ENCODE measurements at regions not wholly inside any gene's neighbourhood (a gene's known extent, or its start where the extent isn't known, plus 50 kb on each side); places are given as distances from the start of the nearest gene placed in this dataset.

DNA sequence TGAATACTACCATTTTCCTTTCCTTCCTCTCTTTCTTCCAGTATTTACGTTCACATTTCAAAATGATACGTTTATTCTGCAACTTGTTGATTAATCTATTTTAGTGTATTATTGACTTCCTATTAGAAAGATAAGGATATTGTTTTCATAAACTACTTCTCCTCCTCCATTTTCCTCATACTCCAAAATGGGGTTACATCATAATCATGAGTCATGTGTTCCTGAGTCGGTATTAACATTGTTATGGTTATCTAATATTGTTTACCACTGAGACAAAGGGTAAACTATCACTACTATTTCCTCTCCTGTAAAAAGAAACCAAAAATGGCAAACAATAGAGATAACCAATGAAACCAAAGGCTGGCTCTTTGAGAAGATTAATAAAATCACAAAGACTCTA lies 126.5 kb upstream of the CDYL start:
- Mint-ChIP-seq H3K4me3 (no peak overlapping the region), H3K27ac (no peak overlapping the region), H3K36me3 (no peaks in the 10 kb centered on the region), H3K4me1 (ENCODE audit: unreplicated experiment) (peaks cover 11% of the 10 kb centered on the region), H3K9me3 (no peaks in the 10 kb centered on the region), H3K27me3 (no peaks in the 10 kb centered on the region)
- TF ChIP-seq, protein P1, sequence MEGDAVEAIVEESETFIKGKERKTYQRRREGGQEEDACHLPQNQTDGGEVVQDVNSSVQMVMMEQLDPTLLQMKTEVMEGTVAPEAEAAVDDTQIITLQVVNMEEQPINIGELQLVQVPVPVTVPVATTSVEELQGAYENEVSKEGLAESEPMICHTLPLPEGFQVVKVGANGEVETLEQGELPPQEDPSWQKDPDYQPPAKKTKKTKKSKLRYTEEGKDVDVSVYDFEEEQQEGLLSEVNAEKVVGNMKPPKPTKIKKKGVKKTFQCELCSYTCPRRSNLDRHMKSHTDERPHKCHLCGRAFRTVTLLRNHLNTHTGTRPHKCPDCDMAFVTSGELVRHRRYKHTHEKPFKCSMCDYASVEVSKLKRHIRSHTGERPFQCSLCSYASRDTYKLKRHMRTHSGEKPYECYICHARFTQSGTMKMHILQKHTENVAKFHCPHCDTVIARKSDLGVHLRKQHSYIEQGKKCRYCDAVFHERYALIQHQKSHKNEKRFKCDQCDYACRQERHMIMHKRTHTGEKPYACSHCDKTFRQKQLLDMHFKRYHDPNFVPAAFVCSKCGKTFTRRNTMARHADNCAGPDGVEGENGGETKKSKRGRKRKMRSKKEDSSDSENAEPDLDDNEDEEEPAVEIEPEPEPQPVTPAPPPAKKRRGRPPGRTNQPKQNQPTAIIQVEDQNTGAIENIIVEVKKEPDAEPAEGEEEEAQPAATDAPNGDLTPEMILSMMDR (conservative IDR thresholded peaks at IDR 0.05) = no peak
- no peak for DNase-seq (ENCODE audit: extremely low spot score, unreplicated experiment)

DNA sequence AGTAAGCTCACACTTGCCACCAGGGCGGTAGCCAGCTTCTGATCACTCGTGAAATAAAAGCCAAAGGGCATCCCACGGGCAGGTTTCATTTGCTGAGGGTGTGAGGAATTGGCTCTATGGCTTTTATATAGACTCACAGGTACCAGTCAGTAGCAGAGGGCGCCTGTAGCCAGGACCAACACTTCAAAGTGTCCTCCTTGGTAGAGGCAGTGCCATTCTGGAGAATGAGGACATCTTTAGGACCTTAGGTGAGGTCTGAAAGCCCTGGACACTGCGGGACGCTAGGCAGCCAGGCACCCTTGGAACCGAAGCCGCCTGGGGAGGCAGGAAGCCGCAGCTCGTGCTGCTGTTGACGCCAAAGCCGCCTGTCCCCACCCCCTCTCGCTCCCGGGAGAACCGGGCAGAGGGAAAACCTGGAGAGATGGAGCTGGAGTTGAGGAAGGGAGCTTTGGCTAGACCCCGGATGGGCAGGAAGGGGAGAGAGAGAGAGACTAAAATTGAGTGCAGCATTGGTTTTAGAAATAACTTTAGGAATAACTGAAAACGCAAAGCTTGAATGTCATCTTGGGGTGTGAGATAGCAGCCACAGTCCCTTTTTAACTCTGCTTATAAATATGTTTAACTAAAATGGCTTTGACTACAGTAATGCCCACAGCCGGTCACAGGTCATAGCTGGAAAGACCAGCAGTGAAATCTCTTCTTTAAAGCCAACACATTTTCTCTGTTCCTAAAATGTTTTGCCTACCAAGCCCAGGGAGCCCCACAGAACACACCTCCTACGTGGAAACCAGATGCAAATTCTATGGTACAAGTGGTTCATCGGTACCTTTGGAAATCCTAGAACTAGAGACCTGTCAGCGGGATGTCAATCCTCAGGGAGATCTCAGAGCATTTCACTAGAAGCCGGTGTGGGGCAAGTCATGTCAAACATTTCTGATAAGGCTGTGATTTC lies 128.5 kb upstream of the CDYL start:
- Mint-ChIP-seq H3K27me3 (no peaks in the 10 kb centered on the region), H3K4me3 (peak overlapping the region; percentile 86), H3K9me3 (no peaks in the 10 kb centered on the region), H3K27ac (peak overlapping the region; percentile 60), H3K36me3 (no peaks in the 10 kb centered on the region), H3K4me1 (ENCODE audit: unreplicated experiment) (peaks cover 13% of the 10 kb centered on the region)
- DNase-seq (ENCODE audit: extremely low spot score, unreplicated experiment) = peak; percentile 82
- TF ChIP-seq, protein P1 (conservative IDR thresholded peaks at IDR 0.05) = no peak

DNA sequence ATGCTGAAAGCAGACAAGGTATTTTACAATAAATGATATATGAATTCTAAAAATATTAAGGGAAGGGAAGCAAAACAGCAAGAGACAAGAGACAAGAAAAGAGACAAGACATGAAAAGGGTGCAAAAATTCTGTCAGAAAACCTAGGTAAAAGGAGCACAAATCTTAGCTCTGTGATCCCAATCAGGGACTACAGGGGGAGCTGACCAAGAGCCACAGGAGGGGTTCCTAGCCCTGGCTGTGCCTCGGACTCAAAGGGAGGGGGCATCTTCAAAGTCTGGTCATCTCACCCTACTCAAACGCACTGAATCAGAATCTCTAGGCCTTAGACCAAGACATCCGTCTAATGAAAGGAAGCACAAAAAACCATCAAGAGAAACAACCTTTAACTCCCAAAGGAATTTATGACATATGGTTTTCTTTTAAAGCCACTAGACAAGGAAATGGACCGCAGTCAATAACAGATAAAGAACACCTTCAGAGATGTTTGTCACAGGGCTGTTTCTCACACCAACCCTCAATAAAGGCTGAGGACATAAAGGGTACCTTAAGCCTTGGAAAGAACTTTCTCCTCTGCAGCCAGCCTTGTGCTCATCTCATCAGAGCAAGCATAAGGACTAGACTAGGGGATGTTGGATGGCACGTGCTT lies 130.4 kb upstream of the CDYL start:
- Mint-ChIP-seq H3K9me3 (no peaks in the 10 kb centered on the region), H3K27me3 (no peaks in the 10 kb centered on the region), H3K4me3 (no peak overlapping the region), H3K36me3 (no peaks in the 10 kb centered on the region), H3K4me1 (ENCODE audit: unreplicated experiment) (peaks cover 13% of the 10 kb centered on the region), H3K27ac (no peak overlapping the region)
- DNase-seq (ENCODE audit: extremely low spot score, unreplicated experiment) = no peak
- TF ChIP-seq, protein P1 (conservative IDR thresholded peaks at IDR 0.05) = no peak

DNA sequence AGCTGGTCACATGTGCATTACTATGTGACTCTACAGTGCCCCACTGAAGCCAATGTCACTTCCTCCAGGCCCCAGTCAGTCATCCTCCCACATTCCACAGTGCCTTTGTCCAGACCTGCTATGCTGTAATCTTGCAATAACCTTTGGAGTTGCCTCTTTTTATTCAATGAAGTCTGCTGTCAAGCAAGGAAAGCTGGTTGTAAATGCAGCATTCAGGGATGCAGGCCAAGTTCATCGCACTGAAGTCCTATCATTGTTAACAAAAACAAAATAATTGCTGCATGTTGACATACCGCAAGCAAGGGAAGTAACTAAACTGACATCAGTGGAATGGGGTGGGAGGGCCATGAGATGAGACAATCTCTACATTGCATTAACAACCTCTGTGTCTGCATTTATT lies 131.2 kb upstream of the CDYL start:
- H3K4me1 Mint-ChIP-seq (ENCODE audit: unreplicated experiment) = peaks cover 13% of the 10 kb centered on the region
- H3K9me3 Mint-ChIP-seq = no peaks in the 10 kb centered on the region
- H3K27me3 Mint-ChIP-seq = no peaks in the 10 kb centered on the region
- no peak overlapping the region for H3K4me3 Mint-ChIP-seq
- no peak overlapping the region for H3K27ac Mint-ChIP-seq
- DNase-seq (ENCODE audit: extremely low spot score, unreplicated experiment) = no peak
- TF ChIP-seq, protein P1 (conservative IDR thresholded peaks at IDR 0.05) = no peak
- H3K36me3 Mint-ChIP-seq = no peaks in the 10 kb centered on the region

DNA sequence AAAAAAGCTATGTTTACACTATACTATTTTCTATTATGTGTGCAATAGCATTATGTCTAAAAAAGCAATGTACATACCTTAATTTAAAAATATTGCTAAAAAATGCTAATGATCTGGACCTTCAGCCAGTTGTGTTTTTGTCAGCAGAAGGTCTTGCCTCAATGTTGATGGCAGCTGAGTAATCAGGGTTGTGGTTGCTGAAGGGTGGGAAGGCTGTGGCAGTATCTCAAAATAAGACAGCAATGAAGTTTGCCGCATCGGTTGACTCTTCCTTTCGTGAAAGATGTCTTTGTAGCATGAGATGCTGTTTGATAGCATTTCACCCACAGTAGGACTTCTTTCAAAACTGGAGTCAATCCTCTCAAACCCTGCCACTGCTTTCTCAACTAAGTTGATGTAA lies 134.7 kb upstream of the CDYL start:
- no peak overlapping the region for H3K4me3 Mint-ChIP-seq
- DNase-seq (ENCODE audit: extremely low spot score, unreplicated experiment) = no peak
- H3K9me3 Mint-ChIP-seq = no peaks in the 10 kb centered on the region
- no peak overlapping the region for H3K27ac Mint-ChIP-seq
- TF ChIP-seq, protein P1 (conservative IDR thresholded peaks at IDR 0.05) = no peak
- peaks cover 7% of the 10 kb centered on the region for H3K4me1 Mint-ChIP-seq (ENCODE audit: unreplicated experiment)
- no peaks in the 10 kb centered on the region for H3K36me3 Mint-ChIP-seq
- no peaks in the 10 kb centered on the region for H3K27me3 Mint-ChIP-seq

All from type B pancreatic cell (in vitro differentiated cells).